CD4-positive, alpha-beta memory T cell (primary cell): ENCODE measurements at regions not wholly inside any gene's neighbourhood (a gene's known extent, or its start where the extent isn't known, plus 50 kb on each side); places are given as distances from the start of the nearest gene placed in this dataset.

Experiments
- CTCF ChIA-PET: fragments of 350-600 bp; sonication (Branson Sonifier 250); formaldehyde crosslinking; loops from one replicate; lab custom pipeline; 2021; ENCODE audit warnings: inconsistent platforms; ENCODE audit not compliant: partially characterized antibody; lab: Charles Lee
- POLR2A ChIA-PET: fragments of 350-600 bp; sonication (Branson Sonifier 250); formaldehyde crosslinking; loops from one replicate; lab custom pipeline; 2021; ENCODE audit not compliant: partially characterized antibody; lab: Charles Lee
- DNase-seq, 5 donors: peaks; one replicate each; pipeline versions ENCODE4 v3.0.0 to v3.0.0-alpha.2; 2020 to 2022; ENCODE audit warnings: mixed read lengths in 1 of 5
- H3K27ac ChIP-seq: one replicate; pipeline ENCODE4 v1.7.0; 2013; ENCODE audit warnings: low read depth, low read length
- H3K27me3 ChIP-seq: 2 replicates; pipeline ENCODE4 v1.7.0; 2013; ENCODE audit warnings: mild to moderate bottlenecking, low read length, moderate library complexity; ENCODE audit not compliant: insufficient read depth
- H3K36me3 ChIP-seq: 2 replicates; pipeline ENCODE4 v1.7.0; 2013; ENCODE audit warnings: mild to moderate bottlenecking, low read length, moderate library complexity; ENCODE audit not compliant: insufficient read depth
- H3K4me1 ChIP-seq: 2 replicates; pipeline ENCODE4 v1.7.0; 2013; ENCODE audit warnings: mild to moderate bottlenecking, low read length, moderate library complexity; ENCODE audit not compliant: insufficient read depth
- H3K4me3 ChIP-seq, 2 donors: one replicate each; pipeline ENCODE4 v1.7.0; 2013; ENCODE audit warnings: low read length in 2 of 2, mild to moderate bottlenecking in 1 of 2
- H3K9me3 ChIP-seq, 2 donors: one replicate each; pipeline ENCODE4 v1.7.0; 2013; ENCODE audit warnings: low read length in 2 of 2, control low read depth in 1 of 2; ENCODE audit not compliant: control insufficient read depth in 1 of 2
- H3K27ac Mint-ChIP-seq, 7 donors: one replicate each; pipeline ENCODE4 v1.8.0; 2020 to 2021; ENCODE audit warnings: mixed read lengths in 7 of 7, mild to moderate bottlenecking in 6 of 7, inconsistent platforms in 3 of 7, moderate library complexity in 3 of 7
- H3K27me3 Mint-ChIP-seq, 2 donors: one replicate each; pipeline ENCODE4 v1.8.0; 2020 to 2021; ENCODE audit warnings: mixed read lengths in 2 of 2
- H3K36me3 Mint-ChIP-seq, 2 donors: one replicate each; pipeline ENCODE4 v1.8.0; 2020 to 2021; ENCODE audit warnings: mixed read lengths in 2 of 2, inconsistent platforms in 1 of 2, mild to moderate bottlenecking in 1 of 2
- H3K4me1 Mint-ChIP-seq, 4 donors: one replicate each; pipeline ENCODE4 v1.8.0; 2020 to 2021; ENCODE audit warnings: mixed read lengths in 4 of 4, mild to moderate bottlenecking in 1 of 4
- H3K4me3 Mint-ChIP-seq, 8 donors: one replicate each; pipeline ENCODE4 v1.8.0; 2020 to 2021; ENCODE audit warnings: mixed read lengths in 8 of 8, mild to moderate bottlenecking in 7 of 8, moderate library complexity in 6 of 8, inconsistent platforms in 3 of 8
- H3K9me3 Mint-ChIP-seq, 8 donors: one replicate each; pipeline ENCODE4 v1.8.0; 2020 to 2021; ENCODE audit warnings: mixed read lengths in 8 of 8, mild to moderate bottlenecking in 5 of 8, inconsistent platforms in 3 of 8, moderate library complexity in 1 of 8
- intact Hi-C: fragments of 100-400 bp; cut with micrococcal nuclease; formaldehyde crosslinking; loops from one replicate; pipeline ENCODE4 v1.15.1; 2023

DNA sequence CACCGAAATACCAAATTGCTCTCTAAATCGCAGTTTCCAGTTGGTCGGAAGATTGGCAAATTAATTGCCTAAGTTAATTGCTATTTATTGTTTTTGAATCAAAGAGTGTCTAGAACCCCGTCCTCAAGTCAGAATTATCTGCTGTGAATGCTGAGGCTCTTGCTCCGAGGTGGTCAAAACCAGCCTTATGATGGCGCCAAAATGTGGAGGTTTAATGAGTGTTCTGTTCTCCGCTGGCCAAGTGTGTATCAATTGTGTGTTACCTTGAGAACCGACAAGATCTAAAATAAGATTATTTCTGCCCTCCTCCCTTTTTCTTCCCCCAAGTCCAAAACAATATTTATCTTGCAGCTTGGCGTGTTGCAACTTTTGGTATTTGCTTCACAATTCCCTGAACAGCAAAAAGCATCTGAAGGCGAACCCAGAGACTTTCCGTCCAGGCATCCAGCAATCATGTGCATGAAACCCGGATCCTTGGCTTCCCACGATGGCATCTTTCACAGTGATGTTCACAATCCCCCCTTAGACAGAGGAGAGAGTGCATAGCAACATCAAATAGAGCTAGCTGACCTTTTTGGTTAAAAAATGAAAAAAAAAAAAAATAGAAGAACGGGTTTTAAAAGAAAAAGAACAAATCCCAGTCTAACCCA lies 323.0 kb downstream of the MYCN start:
- Mint-ChIP-seq H3K4me3 (no peak overlapping the region), H3K27ac (no peak overlapping the region), H3K27me3 (no peaks in the 10 kb centered on the region), H3K4me1 (no peaks in the 10 kb centered on the region), H3K9me3 (peaks cover 0 to 5% (median 0%) of the 10 kb centered on the region in 8 donors), H3K36me3 (no peaks in the 10 kb centered on the region)
- intact Hi-C loops: no loop called here
- Histone ChIP-seq H3K27ac (no peak overlapping the region), H3K27me3 (no peaks in the 10 kb centered on the region), H3K4me1 (no peaks in the 10 kb centered on the region), H3K9me3 (no peaks in the 10 kb centered on the region), H3K36me3 (no peaks in the 10 kb centered on the region), H3K4me3 (no peak overlapping the region)
- POLR2A ChIA-PET: no interaction called here
- CTCF ChIA-PET: no interaction called here
- no peak for DNase-seq

DNA sequence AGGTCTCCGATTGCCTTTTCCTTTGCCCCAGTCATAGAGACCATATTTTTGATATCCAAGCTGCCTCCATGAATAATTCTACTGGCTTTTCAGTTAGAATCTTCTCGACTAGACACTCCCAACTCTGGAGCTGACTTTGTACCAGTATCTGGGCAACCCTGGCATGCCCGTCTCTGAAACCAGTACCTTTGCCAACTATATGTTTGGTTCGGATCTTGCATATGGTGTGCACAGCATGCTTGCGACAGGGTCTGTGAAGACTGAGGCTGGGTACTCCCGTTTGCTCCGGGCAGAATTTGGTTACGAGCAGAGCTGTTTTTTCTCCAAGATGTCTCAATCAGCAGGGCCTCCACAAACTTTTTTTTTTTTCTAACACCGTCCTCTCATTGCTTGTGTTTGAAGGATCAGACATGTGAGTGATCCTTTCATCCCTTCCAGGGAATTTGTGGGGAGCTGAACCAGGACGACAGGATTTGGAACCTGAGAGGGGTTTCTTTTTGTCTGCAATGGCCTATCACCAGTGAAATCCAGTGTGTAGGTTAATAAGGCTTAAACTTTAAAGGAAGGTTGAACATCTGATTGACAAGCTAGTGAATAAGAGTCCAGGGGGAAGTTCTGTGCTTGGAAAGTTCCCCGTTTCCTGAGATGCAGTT lies 322.3 kb downstream of the MYCN start:
- no peaks in the 10 kb centered on the region for H3K4me1 Mint-ChIP-seq
- peaks cover 0 to 5% (median 0%) of the 10 kb centered on the region in 8 donors for H3K9me3 Mint-ChIP-seq
- Histone ChIP-seq H3K4me1 (no peaks in the 10 kb centered on the region), H3K9me3 (no peaks in the 10 kb centered on the region), H3K36me3 (no peaks in the 10 kb centered on the region), H3K27me3 (no peaks in the 10 kb centered on the region), H3K4me3 (no peak overlapping the region), H3K27ac (no peak overlapping the region)
- intact Hi-C loops: no loop called here
- ChIA-PET CTCF (no interaction called here), POLR2A (no interaction called here)
- H3K4me3 Mint-ChIP-seq: no peak overlapping the region
- H3K27me3 Mint-ChIP-seq: no peaks in the 10 kb centered on the region
- no peak for DNase-seq
- H3K27ac Mint-ChIP-seq: no peak overlapping the region
- no peaks in the 10 kb centered on the region for H3K36me3 Mint-ChIP-seq

DNA sequence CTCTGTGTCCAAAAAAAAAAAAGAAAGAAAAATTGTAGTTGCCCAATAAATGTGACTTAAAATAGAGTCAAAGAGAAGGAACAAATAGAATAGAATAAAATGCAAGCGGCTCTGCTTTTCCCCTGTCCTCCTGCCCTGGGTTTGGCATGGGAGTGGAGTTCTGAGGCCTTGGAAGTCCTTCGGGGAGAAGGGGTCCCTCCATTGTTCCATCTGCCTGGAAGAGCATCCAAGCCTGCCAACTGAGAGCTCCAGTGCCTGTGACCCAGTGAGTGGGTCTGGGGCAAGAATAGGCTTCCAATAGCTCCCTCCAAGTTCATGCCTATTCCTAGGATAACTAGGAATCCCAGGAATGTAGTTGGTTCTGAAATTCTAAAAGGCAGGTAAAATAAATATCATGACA lies 321.4 kb downstream of the MYCN start:
- no peak for DNase-seq
- no peaks in the 10 kb centered on the region for H3K36me3 ChIP-seq
- H3K36me3 Mint-ChIP-seq: no peaks in the 10 kb centered on the region
- ChIA-PET CTCF (no interaction called here), POLR2A (no interaction called here)
- H3K9me3 ChIP-seq: no peaks in the 10 kb centered on the region
- intact Hi-C loops: no loop called here
- H3K27ac Mint-ChIP-seq: no peak overlapping the region
- no peaks in the 10 kb centered on the region for H3K4me1 ChIP-seq
- no peaks in the 10 kb centered on the region for H3K27me3 ChIP-seq
- H3K4me3 ChIP-seq: no peak overlapping the region
- no peaks in the 10 kb centered on the region for H3K27me3 Mint-ChIP-seq
- no peaks in the 10 kb centered on the region for H3K4me1 Mint-ChIP-seq
- H3K9me3 Mint-ChIP-seq: peaks cover 0 to 5% (median 0%) of the 10 kb centered on the region in 8 donors
- H3K4me3 Mint-ChIP-seq: no peak overlapping the region
- H3K27ac ChIP-seq: no peak overlapping the region

DNA sequence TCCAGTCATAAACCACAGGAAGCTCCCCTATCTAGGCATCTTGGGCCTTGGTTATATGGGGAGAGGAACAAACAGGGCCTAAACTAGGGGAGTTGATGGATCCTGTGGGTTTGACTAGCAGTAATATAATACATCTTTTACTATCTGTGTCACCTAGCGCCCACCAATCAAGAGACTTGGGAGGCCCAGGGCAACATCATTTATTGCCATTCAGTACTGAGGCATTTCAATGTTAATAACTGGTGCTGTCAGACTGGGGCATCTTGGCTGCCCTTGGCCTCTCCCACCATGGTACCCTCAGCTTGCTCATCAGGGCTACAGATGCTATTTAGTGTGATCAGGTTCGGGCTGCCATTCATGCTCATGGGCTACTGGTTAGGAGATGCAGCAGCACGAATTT lies 320.7 kb downstream of the MYCN start:
- H3K4me1 ChIP-seq: no peaks in the 10 kb centered on the region
- H3K36me3 ChIP-seq: no peaks in the 10 kb centered on the region
- no peak overlapping the region for H3K4me3 ChIP-seq
- H3K4me3 Mint-ChIP-seq: no peak overlapping the region
- H3K9me3 ChIP-seq: no peaks in the 10 kb centered on the region
- DNase-seq: no peak
- CTCF ChIA-PET: no interaction called here
- POLR2A ChIA-PET: no interaction called here
- H3K27me3 ChIP-seq: no peaks in the 10 kb centered on the region
- no peaks in the 10 kb centered on the region for H3K36me3 Mint-ChIP-seq
- no peaks in the 10 kb centered on the region for H3K27me3 Mint-ChIP-seq
- no peak overlapping the region for H3K27ac Mint-ChIP-seq
- H3K4me1 Mint-ChIP-seq: no peaks in the 10 kb centered on the region
- intact Hi-C loops: no loop called here
- H3K9me3 Mint-ChIP-seq: peaks cover 0 to 5% (median 0%) of the 10 kb centered on the region in 8 donors
- H3K27ac ChIP-seq: no peak overlapping the region

DNA sequence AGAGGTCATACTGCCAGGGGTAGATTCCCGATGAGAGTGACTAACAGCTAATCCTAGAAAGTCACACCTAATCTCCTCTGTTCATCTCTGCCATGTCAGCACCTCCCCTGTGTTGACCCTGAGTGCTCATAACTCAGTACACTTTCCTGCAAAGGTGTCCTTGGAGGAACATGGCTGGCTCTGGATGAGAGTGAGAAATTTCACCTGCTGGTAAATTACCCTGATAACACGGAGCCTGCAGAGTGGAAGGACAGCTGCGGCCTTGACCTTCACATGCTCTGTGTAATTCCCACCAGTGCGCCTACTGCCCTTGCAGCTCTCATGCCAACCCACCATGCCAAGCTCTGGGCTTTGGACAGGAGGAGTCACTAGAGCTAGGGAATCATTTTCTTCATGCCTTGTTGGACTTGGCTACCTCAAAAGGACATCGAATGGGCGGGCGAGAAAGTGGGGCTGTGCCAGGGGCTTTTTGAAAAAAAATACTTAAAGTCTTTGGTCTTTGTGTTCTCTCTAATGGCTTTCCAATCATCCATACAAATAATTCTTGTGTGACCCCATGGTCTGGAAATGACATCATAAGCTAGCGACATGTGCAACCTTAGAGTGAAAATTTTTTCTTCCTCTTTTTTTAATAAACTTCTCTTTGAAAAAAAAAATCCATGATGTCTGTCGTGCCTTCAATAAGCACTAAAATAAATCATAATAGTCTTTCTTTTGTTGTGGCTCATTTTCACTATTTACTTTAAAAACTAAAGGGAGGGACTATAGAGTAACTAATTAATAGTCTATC lies 319.9 kb downstream of the MYCN start:
- no peaks in the 10 kb centered on the region for H3K27me3 Mint-ChIP-seq
- H3K27ac Mint-ChIP-seq: no peak overlapping the region
- DNase-seq: no peak
- H3K4me3 ChIP-seq: no peak overlapping the region
- no peaks in the 10 kb centered on the region for H3K27me3 ChIP-seq
- no peaks in the 10 kb centered on the region for H3K4me1 Mint-ChIP-seq
- H3K9me3 ChIP-seq: no peaks in the 10 kb centered on the region
- ChIA-PET CTCF (no interaction called here), POLR2A (no interaction called here)
- H3K36me3 ChIP-seq: no peaks in the 10 kb centered on the region
- no peaks in the 10 kb centered on the region for H3K36me3 Mint-ChIP-seq
- H3K4me1 ChIP-seq: no peaks in the 10 kb centered on the region
- peaks cover 0 to 5% (median 2%) of the 10 kb centered on the region in 8 donors for H3K9me3 Mint-ChIP-seq
- intact Hi-C loops: no loop called here
- H3K27ac ChIP-seq: no peak overlapping the region
- H3K4me3 Mint-ChIP-seq: no peak overlapping the region

DNA sequence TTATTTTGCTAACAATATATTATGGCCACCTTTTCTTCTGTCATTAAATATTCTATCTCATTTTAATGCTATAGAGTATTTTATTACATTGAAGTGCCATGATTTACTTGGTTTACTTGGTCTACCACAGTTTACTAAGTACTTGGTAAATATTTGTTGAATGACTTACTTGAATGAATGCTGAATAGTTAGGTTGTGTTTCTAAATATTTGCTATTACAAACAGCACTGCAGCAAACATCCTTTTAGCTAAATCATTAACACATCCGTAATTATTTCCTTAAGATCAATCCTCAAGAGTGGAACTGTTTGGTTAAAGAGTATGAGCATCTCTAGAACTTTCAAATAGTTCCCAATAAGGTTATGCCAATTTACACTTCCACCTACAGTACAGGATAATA lies 318.7 kb downstream of the MYCN start:
- Mint-ChIP-seq H3K9me3 (peaks cover 0 to 4% (median under 1%) of the 10 kb centered on the region in 8 donors), H3K4me3 (no peak overlapping the region), H3K27me3 (peaks cover 0 to 2% of the 10 kb centered on the region in 2 donors), H3K36me3 (no peaks in the 10 kb centered on the region), H3K27ac (no peak overlapping the region), H3K4me1 (no peaks in the 10 kb centered on the region)
- Histone ChIP-seq H3K4me1 (no peaks in the 10 kb centered on the region), H3K36me3 (no peaks in the 10 kb centered on the region), H3K4me3 (no peak overlapping the region), H3K27ac (no peak overlapping the region), H3K9me3 (no peaks in the 10 kb centered on the region), H3K27me3 (no peaks in the 10 kb centered on the region)
- ChIA-PET POLR2A (no interaction called here), CTCF (interaction anchor here (1.3 kb wide), 1 partner anchor 12 kb away, joined by 4 read pairs; no protein-coding TSS in a partner anchor)
- intact Hi-C loops: no loop called here
- no peak for DNase-seq

DNA sequence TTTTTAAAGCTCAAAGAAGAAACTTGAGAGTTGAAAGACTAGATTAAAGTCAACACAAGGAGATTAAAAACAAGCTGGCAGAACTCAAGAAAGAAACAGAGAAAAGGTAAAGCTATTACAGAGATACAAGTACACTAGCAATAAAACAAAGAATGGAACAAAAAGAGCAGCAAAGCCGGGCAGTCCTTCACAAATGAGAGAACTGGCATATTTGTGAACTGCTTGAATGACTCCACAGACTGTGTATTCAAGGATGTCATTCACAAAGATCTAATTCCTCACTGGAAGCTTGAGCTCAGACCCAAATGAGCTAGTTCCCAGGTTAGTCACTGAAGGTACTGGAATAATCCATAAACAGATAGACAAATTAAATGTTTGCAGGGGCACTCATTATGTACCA lies 318.0 kb downstream of the MYCN start:
- no peaks in the 10 kb centered on the region for H3K4me1 Mint-ChIP-seq
- POLR2A ChIA-PET: no interaction called here

More for the DNA sequence above, 318.0 kb downstream of the MYCN start:
- DNase-seq: no peak
- no peak overlapping the region for H3K4me3 ChIP-seq
- H3K36me3 ChIP-seq: no peaks in the 10 kb centered on the region
- Mint-ChIP-seq H3K27me3 (peaks cover 0 to 2% of the 10 kb centered on the region in 2 donors), H3K36me3 (no peaks in the 10 kb centered on the region), H3K4me3 (no peak overlapping the region), H3K9me3 (peaks cover 0 to 3% (median 0%) of the 10 kb centered on the region in 8 donors), H3K27ac (no peak overlapping the region)
- no peaks in the 10 kb centered on the region for H3K9me3 ChIP-seq
- intact Hi-C loops: no loop called here
- H3K4me1 ChIP-seq: no peaks in the 10 kb centered on the region
- no peaks in the 10 kb centered on the region for H3K27me3 ChIP-seq
- CTCF ChIA-PET: interaction anchor here (1.3 kb wide), 1 partner anchor 11 kb away, joined by 4 read pairs; no protein-coding TSS in a partner anchor
- H3K27ac ChIP-seq: no peak overlapping the region
